ENCODE measurements at regions not wholly inside any gene's neighbourhood (a gene's known extent, or its start where the extent isn't known, plus 50 kb on each side); places are given as distances from the start of the nearest gene placed in this dataset.

DNA sequence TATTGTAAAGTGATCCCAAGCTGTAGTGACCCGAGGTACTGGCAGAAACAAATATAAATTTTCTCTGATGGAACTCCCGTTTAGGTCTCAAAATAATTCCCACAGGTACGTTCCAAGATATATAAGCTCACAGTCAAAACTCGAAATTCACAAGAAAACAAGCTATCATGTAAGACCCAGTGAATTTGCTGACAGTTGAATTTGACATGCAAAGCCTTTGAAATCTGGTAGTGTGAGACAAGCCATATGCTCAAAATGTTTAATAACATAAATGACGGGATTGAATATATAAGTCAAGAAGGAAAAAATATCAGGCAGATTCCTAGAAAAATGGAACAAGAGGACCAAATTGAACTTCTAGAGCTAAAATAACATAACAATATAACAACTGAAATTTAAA is 252.8 kb downstream of the TMA16 start:
- DNase-seq (ENCODE audit: low spot score) (no peak), ATAC-seq (no peak)
- CTCF ChIA-PET = no interaction called here
- peaks cover 31% of the 10 kb centered on the region for H3K9me3 Mint-ChIP-seq
- TF ChIP-seq, protein P1, sequence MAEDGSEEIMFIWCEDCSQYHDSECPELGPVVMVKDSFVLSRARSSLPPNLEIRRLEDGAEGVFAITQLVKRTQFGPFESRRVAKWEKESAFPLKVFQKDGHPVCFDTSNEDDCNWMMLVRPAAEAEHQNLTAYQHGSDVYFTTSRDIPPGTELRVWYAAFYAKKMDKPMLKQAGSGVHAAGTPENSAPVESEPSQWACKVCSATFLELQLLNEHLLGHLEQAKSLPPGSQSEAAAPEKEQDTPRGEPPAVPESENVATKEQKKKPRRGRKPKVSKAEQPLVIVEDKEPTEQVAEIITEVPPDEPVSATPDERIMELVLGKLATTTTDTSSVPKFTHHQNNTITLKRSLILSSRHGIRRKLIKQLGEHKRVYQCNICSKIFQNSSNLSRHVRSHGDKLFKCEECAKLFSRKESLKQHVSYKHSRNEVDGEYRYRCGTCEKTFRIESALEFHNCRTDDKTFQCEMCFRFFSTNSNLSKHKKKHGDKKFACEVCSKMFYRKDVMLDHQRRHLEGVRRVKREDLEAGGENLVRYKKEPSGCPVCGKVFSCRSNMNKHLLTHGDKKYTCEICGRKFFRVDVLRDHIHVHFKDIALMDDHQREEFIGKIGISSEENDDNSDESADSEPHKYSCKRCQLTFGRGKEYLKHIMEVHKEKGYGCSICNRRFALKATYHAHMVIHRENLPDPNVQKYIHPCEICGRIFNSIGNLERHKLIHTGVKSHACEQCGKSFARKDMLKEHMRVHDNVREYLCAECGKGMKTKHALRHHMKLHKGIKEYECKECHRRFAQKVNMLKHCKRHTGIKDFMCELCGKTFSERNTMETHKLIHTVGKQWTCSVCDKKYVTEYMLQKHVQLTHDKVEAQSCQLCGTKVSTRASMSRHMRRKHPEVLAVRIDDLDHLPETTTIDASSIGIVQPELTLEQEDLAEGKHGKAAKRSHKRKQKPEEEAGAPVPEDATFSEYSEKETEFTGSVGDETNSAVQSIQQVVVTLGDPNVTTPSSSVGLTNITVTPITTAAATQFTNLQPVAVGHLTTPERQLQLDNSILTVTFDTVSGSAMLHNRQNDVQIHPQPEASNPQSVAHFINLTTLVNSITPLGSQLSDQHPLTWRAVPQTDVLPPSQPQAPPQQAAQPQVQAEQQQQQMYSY (CRISPR knock-in tag; IDR thresholded peaks at IDR 0.05) = no peak
- TF ChIP-seq ETV6 (CRISPR knock-in tag; IDR thresholded peaks at IDR 0.05) (no peak), ZNF671 (CRISPR knock-in tag; IDR thresholded peaks at IDR 0.05) (no peak), TEAD1 (CRISPR knock-in tag; IDR thresholded peaks at IDR 0.05) (no peak), HMGA2 (CRISPR knock-in tag; IDR thresholded peaks at IDR 0.05) (no peak), NFYB (CRISPR knock-in tag; conservative IDR thresholded peaks at IDR 0.05; ENCODE audit: low read depth) (no peak)
- TF ChIP-seq, protein P2, sequence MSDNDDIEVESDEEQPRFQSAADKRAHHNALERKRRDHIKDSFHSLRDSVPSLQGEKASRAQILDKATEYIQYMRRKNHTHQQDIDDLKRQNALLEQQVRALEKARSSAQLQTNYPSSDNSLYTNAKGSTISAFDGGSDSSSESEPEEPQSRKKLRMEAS (CRISPR knock-in tag; IDR thresholded peaks at IDR 0.05) = no peak
- TF ChIP-seq, protein P3, sequence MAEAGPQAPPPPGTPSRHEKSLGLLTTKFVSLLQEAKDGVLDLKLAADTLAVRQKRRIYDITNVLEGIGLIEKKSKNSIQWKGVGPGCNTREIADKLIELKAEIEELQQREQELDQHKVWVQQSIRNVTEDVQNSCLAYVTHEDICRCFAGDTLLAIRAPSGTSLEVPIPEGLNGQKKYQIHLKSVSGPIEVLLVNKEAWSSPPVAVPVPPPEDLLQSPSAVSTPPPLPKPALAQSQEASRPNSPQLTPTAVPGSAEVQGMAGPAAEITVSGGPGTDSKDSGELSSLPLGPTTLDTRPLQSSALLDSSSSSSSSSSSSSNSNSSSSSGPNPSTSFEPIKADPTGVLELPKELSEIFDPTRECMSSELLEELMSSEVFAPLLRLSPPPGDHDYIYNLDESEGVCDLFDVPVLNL (CRISPR knock-in tag; IDR thresholded peaks at IDR 0.05; ENCODE audit: borderline replicate concordance, low read depth) = no peak
- TF ChIP-seq, protein P4, sequence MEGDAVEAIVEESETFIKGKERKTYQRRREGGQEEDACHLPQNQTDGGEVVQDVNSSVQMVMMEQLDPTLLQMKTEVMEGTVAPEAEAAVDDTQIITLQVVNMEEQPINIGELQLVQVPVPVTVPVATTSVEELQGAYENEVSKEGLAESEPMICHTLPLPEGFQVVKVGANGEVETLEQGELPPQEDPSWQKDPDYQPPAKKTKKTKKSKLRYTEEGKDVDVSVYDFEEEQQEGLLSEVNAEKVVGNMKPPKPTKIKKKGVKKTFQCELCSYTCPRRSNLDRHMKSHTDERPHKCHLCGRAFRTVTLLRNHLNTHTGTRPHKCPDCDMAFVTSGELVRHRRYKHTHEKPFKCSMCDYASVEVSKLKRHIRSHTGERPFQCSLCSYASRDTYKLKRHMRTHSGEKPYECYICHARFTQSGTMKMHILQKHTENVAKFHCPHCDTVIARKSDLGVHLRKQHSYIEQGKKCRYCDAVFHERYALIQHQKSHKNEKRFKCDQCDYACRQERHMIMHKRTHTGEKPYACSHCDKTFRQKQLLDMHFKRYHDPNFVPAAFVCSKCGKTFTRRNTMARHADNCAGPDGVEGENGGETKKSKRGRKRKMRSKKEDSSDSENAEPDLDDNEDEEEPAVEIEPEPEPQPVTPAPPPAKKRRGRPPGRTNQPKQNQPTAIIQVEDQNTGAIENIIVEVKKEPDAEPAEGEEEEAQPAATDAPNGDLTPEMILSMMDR (IDR thresholded peaks at IDR 0.05) = no peak
- TF ChIP-seq, protein P5, sequence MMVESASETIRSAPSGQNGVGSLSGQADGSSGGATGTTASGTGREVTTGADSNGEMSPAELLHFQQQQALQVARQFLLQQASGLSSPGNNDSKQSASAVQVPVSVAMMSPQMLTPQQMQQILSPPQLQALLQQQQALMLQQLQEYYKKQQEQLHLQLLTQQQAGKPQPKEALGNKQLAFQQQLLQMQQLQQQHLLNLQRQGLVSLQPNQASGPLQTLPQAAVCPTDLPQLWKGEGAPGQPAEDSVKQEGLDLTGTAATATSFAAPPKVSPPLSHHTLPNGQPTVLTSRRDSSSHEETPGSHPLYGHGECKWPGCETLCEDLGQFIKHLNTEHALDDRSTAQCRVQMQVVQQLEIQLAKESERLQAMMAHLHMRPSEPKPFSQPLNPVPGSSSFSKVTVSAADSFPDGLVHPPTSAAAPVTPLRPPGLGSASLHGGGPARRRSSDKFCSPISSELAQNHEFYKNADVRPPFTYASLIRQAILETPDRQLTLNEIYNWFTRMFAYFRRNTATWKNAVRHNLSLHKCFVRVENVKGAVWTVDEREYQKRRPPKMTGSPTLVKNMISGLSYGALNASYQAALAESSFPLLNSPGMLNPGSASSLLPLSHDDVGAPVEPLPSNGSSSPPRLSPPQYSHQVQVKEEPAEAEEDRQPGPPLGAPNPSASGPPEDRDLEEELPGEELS (CRISPR knock-in tag; IDR thresholded peaks at IDR 0.05) = no peak
- TF ChIP-seq, protein P6, sequence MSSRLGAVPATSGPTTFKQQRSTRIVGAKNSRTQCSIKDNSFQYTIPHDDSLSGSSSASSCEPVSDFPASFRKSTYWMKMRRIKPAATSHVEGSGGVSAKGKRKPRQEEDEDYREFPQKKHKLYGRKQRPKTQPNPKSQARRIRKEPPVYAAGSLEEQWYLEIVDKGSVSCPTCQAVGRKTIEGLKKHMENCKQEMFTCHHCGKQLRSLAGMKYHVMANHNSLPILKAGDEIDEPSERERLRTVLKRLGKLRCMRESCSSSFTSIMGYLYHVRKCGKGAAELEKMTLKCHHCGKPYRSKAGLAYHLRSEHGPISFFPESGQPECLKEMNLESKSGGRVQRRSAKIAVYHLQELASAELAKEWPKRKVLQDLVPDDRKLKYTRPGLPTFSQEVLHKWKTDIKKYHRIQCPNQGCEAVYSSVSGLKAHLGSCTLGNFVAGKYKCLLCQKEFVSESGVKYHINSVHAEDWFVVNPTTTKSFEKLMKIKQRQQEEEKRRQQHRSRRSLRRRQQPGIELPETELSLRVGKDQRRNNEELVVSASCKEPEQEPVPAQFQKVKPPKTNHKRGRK (CRISPR knock-in tag; IDR thresholded peaks at IDR 0.05; ENCODE audit: borderline replicate concordance) = no peak
- TF ChIP-seq, protein P7, sequence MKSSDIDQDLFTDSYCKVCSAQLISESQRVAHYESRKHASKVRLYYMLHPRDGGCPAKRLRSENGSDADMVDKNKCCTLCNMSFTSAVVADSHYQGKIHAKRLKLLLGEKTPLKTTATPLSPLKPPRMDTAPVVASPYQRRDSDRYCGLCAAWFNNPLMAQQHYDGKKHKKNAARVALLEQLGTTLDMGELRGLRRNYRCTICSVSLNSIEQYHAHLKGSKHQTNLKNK (CRISPR knock-in tag; IDR thresholded peaks at IDR 0.05) = no peak
- POLR2A ChIA-PET = no interaction called here
- H3K36me3 Mint-ChIP-seq = peaks cover 20% of the 10 kb centered on the region
- no peaks in the 10 kb centered on the region for H3K27me3 Mint-ChIP-seq (ENCODE audit: low read depth)
- no peak overlapping the region for H3K4me3 Mint-ChIP-seq
- no peak overlapping the region for H3K27ac Mint-ChIP-seq
- H3K4me1 Mint-ChIP-seq = no peaks in the 10 kb centered on the region

DNA sequence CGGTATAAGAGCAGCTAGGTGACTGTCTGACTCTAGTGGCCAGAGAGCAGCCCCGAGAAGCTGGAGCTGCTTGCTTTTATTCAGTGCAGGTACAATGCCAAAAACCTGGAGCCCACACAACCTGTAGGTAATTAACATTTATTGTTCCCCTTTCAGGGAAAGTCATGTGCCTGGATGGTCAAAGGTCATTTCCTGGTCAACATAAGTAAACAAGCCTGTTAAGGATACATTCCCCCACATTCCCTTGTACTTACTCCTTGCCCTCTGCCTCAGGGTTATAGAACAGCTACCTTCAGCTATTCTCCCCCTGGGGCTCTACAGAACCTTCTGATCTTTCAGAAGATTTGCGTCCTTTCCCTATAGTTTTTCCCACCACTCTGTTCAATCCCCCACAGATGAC is 253.4 kb downstream of the TMA16 start:
- no peak overlapping the region for H3K4me3 Mint-ChIP-seq
- CTCF ChIA-PET = no interaction called here
- peaks cover 20% of the 10 kb centered on the region for H3K36me3 Mint-ChIP-seq
- POLR2A ChIA-PET = no interaction called here
- no peaks in the 10 kb centered on the region for H3K4me1 Mint-ChIP-seq
- DNase-seq (ENCODE audit: low spot score) (no peak), ATAC-seq (no peak)
- H3K27me3 Mint-ChIP-seq (ENCODE audit: low read depth) = no peaks in the 10 kb centered on the region
- peaks cover 31% of the 10 kb centered on the region for H3K9me3 Mint-ChIP-seq
- no peak overlapping the region for H3K27ac Mint-ChIP-seq
- no peak for TF ChIP-seq RORB (CRISPR knock-in tag; IDR thresholded peaks at IDR 0.05)
- no peak for TF ChIP-seq CREM (CRISPR knock-in tag; IDR thresholded peaks at IDR 0.05)
- TF ChIP-seq TP53 (CRISPR knock-in tag; IDR thresholded peaks at IDR 0.05) = no peak
- TF ChIP-seq NFE2L1 (CRISPR knock-in tag; IDR thresholded peaks at IDR 0.05) = no peak
- TF ChIP-seq, protein P8, sequence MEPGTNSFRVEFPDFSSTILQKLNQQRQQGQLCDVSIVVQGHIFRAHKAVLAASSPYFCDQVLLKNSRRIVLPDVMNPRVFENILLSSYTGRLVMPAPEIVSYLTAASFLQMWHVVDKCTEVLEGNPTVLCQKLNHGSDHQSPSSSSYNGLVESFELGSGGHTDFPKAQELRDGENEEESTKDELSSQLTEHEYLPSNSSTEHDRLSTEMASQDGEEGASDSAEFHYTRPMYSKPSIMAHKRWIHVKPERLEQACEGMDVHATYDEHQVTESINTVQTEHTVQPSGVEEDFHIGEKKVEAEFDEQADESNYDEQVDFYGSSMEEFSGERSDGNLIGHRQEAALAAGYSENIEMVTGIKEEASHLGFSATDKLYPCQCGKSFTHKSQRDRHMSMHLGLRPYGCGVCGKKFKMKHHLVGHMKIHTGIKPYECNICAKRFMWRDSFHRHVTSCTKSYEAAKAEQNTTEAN (CRISPR knock-in tag; IDR thresholded peaks at IDR 0.05) = no peak
- no peak for TF ChIP-seq JUN (CRISPR knock-in tag; IDR thresholded peaks at IDR 0.05)
- TF ChIP-seq, protein P4 (IDR thresholded peaks at IDR 0.05) = no peak

Measured in WTC11 (cell line).